ENCODE measurements at regions not wholly inside any gene's neighbourhood (a gene's known extent, or its start where the extent isn't known, plus 50 kb on each side); places are given as distances from the start of the nearest gene placed in this dataset.

GRCh38 chrX:137999071-137999470 is 433.1 kb downstream of the ZIC3 start:
- TF ChIP-seq, protein P1, sequence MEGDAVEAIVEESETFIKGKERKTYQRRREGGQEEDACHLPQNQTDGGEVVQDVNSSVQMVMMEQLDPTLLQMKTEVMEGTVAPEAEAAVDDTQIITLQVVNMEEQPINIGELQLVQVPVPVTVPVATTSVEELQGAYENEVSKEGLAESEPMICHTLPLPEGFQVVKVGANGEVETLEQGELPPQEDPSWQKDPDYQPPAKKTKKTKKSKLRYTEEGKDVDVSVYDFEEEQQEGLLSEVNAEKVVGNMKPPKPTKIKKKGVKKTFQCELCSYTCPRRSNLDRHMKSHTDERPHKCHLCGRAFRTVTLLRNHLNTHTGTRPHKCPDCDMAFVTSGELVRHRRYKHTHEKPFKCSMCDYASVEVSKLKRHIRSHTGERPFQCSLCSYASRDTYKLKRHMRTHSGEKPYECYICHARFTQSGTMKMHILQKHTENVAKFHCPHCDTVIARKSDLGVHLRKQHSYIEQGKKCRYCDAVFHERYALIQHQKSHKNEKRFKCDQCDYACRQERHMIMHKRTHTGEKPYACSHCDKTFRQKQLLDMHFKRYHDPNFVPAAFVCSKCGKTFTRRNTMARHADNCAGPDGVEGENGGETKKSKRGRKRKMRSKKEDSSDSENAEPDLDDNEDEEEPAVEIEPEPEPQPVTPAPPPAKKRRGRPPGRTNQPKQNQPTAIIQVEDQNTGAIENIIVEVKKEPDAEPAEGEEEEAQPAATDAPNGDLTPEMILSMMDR (IDR thresholded peaks at IDR 0.05), result no peak
- no peak for TF ChIP-seq POLR2A (IDR thresholded peaks at IDR 0.05)

Data from prostate gland (tissue), 2 donors.